ENCODE measurements at regions not wholly inside any gene's neighbourhood (a gene's known extent, or its start where the extent isn't known, plus 50 kb on each side); places are given as distances from the start of the nearest gene placed in this dataset.
A peak's percentile ranks its signal among the peaks of the same experiment; 100 is the strongest.

GRCh38 chr14:65937079-65937959 lies 524.8 kb downstream of the FUT8 start:
- DNase-seq = no peak

- no peak for DNase-seq
Observed at GRCh38 chr14:65937960-65938316, 525.4 kb downstream of the FUT8 start.

- no peak for DNase-seq
Observed at GRCh38 chr14:65938738-65939137, 526.2 kb downstream of the FUT8 start.

GRCh38 chr14:65939184-65939583 lies 526.7 kb downstream of the FUT8 start:
- DNase-seq = no peak

- DNase-seq = no peak
Observed at GRCh38 chr14:65940056-65940735, 527.7 kb downstream of the FUT8 start.

- no peak for DNase-seq
Observed at GRCh38 chr14:65941091-65941490, 528.6 kb downstream of the FUT8 start.

- DNase-seq = no peak
Observed at GRCh38 chr14:65943150-65943549, 530.6 kb downstream of the FUT8 start.

GRCh38 chr14:65943916-65944410 lies 531.4 kb downstream of the FUT8 start:
- no peak for DNase-seq

GRCh38 chr14:65945327-65945726 lies 532.8 kb downstream of the FUT8 start:
- no peak for DNase-seq

GRCh38 chr14:65946494-65946893 lies 534.0 kb downstream of the FUT8 start:
- no peak for DNase-seq

GRCh38 chr14:65948302-65948701 lies 535.8 kb downstream of the FUT8 start:
- DNase-seq = no peak

- no peak for DNase-seq
Observed at GRCh38 chr14:65949711-65950516, 536.3 kb upstream of the CCDC196 start.

GRCh38 chr14:65954942-65955341 lies 531.2 kb upstream of the CCDC196 start:
- DNase-seq = no peak

GRCh38 chr14:65957631-65958205 lies 528.5 kb upstream of the CCDC196 start:
- DNase-seq = no peak

GRCh38 chr14:65958664-65959562 lies 527.3 kb upstream of the CCDC196 start:
- DNase-seq = peak; percentile 60

GRCh38 chr14:65959563-65960024 lies 526.6 kb upstream of the CCDC196 start:
- DNase-seq = no peak

GRCh38 chr14:65961004-65961403 lies 525.2 kb upstream of the CCDC196 start:
- peak; percentile 71 for DNase-seq

GRCh38 chr14:65962952-65963351 lies 523.2 kb upstream of the CCDC196 start:
- DNase-seq = no peak

- DNase-seq = no peak
Observed at GRCh38 chr14:65964366-65964765, 521.8 kb upstream of the CCDC196 start.

GRCh38 chr14:65966188-65966587 lies 520.0 kb upstream of the CCDC196 start:
- DNase-seq = no peak

- no peak for DNase-seq
Observed at GRCh38 chr14:65972346-65972870, 513.8 kb upstream of the CCDC196 start.

Data from CD4-positive, alpha-beta T cell treated with Interleukin-10 for 1 hour (primary cell).